ENCODE measurements at regions not wholly inside any gene's neighbourhood (a gene's known extent, or its start where the extent isn't known, plus 50 kb on each side); places are given as distances from the start of the nearest gene placed in this dataset.

- TF ChIP-seq KDM1A (IDR thresholded peaks at IDR 0.05; ENCODE audit: borderline replicate concordance, low read length) (no peak), ASH2L (IDR thresholded peaks at IDR 0.05; ENCODE audit: low read length) (no peak), MAX (IDR thresholded peaks at IDR 0.05) (no peak)
Measured at GRCh38 chr3:193761969-193762368, 169.0 kb downstream of the OPA1 start (continued).

Data from H1 (cell line).